ENCODE measurements at regions not wholly inside any gene's neighbourhood (a gene's known extent, or its start where the extent isn't known, plus 50 kb on each side); places are given as distances from the start of the nearest gene placed in this dataset.

DNA sequence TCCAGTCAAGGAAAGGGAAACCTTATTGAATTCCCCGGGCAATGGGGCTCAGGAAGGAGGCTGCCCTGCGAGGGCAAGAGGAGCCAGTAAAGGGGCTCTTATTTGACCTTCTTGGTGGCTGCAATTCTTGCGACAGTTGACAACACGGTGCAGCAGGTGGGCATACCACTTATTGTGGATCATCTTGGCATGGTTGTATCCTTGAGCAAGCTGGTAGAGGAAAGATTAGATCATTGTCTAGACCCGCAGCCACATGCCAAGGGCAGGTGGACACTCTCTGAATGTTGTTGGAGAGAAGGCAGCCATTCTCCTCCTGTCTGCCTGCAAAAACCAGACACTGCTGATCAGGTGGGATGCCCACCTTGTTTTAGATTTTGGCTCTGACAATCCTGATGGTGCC lies 170.2 kb upstream of the CHST9 start:
- Histone ChIP-seq H3K36me3 (replicated peaks in 1 of 2; ENCODE audit: control insufficient read depth in 1 of 2, insufficient read depth in 2 of 2, low read length in 2 of 2) (no peaks in the 10 kb centered on the region), H3K4me1 (ENCODE audit: control insufficient read depth in 1 of 2, insufficient read depth in 2 of 2, low read length in 2 of 2) (no peaks in the 10 kb centered on the region), H3K27me3 (ENCODE audit: control insufficient read depth in 2 of 2, insufficient read depth in 2 of 2, low read length in 2 of 2) (no peaks in the 10 kb centered on the region), H3K9ac (ENCODE audit: insufficient read depth, low read length, poor library complexity, severe bottlenecking) (no peak overlapping the region), H3K9me3 (replicated peaks in 1 of 2; ENCODE audit: control insufficient read depth in 1 of 2, insufficient read depth in 1 of 2, low read length in 2 of 2) (no peaks in the 10 kb centered on the region), H3K4me2 (replicated peaks; ENCODE audit: extremely low read depth, low read length, poor library complexity, severe bottlenecking) (no peak overlapping the region), H4K20me1 (ENCODE audit: insufficient read depth, low read length) (no peaks in the 10 kb centered on the region), H2AFZ (ENCODE audit: insufficient read depth, low read depth, low read length, poor library complexity, severe bottlenecking) (no peak overlapping the region), H3K27ac (ENCODE audit: low read depth in 1 of 2, low read length in 2 of 2) (no peak overlapping the region), H3K79me2 (ENCODE audit: insufficient read depth, low read length) (no peaks in the 10 kb centered on the region), H3K4me3 (replicated peaks in 1 of 3; ENCODE audit: low read depth in 2 of 3, low read length in 3 of 3) (no peak overlapping the region)
- Mint-ChIP-seq H3K36me3 (no peaks in the 10 kb centered on the region), H3K4me1 (no peaks in the 10 kb centered on the region), H3K27me3 (ENCODE audit: low read depth in 3 of 3) (peaks cover 0 to 2% (median 0%) of the 10 kb centered on the region in 3 donors), H3K4me3 (no peak overlapping the region), H3K9me3 (peaks cover 0 to 4% (median 1%) of the 10 kb centered on the region in 7 donors), H3K27ac (no peak overlapping the region)
- intact Hi-C loops (cut with micrococcal nuclease), result no loop called here
- TF ChIP-seq, protein P1, sequence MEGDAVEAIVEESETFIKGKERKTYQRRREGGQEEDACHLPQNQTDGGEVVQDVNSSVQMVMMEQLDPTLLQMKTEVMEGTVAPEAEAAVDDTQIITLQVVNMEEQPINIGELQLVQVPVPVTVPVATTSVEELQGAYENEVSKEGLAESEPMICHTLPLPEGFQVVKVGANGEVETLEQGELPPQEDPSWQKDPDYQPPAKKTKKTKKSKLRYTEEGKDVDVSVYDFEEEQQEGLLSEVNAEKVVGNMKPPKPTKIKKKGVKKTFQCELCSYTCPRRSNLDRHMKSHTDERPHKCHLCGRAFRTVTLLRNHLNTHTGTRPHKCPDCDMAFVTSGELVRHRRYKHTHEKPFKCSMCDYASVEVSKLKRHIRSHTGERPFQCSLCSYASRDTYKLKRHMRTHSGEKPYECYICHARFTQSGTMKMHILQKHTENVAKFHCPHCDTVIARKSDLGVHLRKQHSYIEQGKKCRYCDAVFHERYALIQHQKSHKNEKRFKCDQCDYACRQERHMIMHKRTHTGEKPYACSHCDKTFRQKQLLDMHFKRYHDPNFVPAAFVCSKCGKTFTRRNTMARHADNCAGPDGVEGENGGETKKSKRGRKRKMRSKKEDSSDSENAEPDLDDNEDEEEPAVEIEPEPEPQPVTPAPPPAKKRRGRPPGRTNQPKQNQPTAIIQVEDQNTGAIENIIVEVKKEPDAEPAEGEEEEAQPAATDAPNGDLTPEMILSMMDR (IDR thresholded peaks at IDR 0.05), result no peak
- DNase-seq, result no peak
- WGBS (ENCODE audit: insufficient coverage), result 77% methylated on average over 5 of the region's 5 CpGs

GRCh38 chr18:27353273-27353672 lies 168.2 kb upstream of the CHST9 start:
- 87% methylated on average over 2 of the region's 4 CpGs for WGBS (ENCODE audit: insufficient coverage)
- H3K79me2 ChIP-seq (ENCODE audit: insufficient read depth, low read length), result no peaks in the 10 kb centered on the region
- no peak for DNase-seq
- no peaks in the 10 kb centered on the region for H3K4me1 ChIP-seq (ENCODE audit: control insufficient read depth in 1 of 2, insufficient read depth in 2 of 2, low read length in 2 of 2)
- peaks cover 0 to 4% (median 1%) of the 10 kb centered on the region in 7 donors for H3K9me3 Mint-ChIP-seq
- no peaks in the 10 kb centered on the region for H3K4me1 Mint-ChIP-seq
- H3K4me3 Mint-ChIP-seq, result no peak overlapping the region
- intact Hi-C loops (cut with micrococcal nuclease), result no loop called here
- peaks cover 0 to 2% (median 0%) of the 10 kb centered on the region in 3 donors for H3K27me3 Mint-ChIP-seq (ENCODE audit: low read depth in 3 of 3)
- no peak overlapping the region for H3K27ac ChIP-seq (ENCODE audit: low read depth in 1 of 2, low read length in 2 of 2)
- H2AFZ ChIP-seq (ENCODE audit: insufficient read depth, low read depth, low read length, poor library complexity, severe bottlenecking), result no peak overlapping the region
- H3K9ac ChIP-seq (ENCODE audit: insufficient read depth, low read length, poor library complexity, severe bottlenecking), result no peak overlapping the region
- no peak overlapping the region for H3K4me2 ChIP-seq (replicated peaks; ENCODE audit: extremely low read depth, low read length, poor library complexity, severe bottlenecking)
- H3K27ac Mint-ChIP-seq, result no peak overlapping the region
- H3K27me3 ChIP-seq (ENCODE audit: control insufficient read depth in 2 of 2, insufficient read depth in 2 of 2, low read length in 2 of 2), result no peaks in the 10 kb centered on the region
- no peaks in the 10 kb centered on the region for H3K36me3 Mint-ChIP-seq
- no peaks in the 10 kb centered on the region for H4K20me1 ChIP-seq (ENCODE audit: insufficient read depth, low read length)
- TF ChIP-seq, protein P1 (IDR thresholded peaks at IDR 0.05), result no peak
- no peak overlapping the region for H3K4me3 ChIP-seq (replicated peaks in 1 of 3; ENCODE audit: low read depth in 2 of 3, low read length in 3 of 3)
- no peaks in the 10 kb centered on the region for H3K9me3 ChIP-seq (replicated peaks in 1 of 2; ENCODE audit: control insufficient read depth in 1 of 2, insufficient read depth in 1 of 2, low read length in 2 of 2)
- no peaks in the 10 kb centered on the region for H3K36me3 ChIP-seq (replicated peaks in 1 of 2; ENCODE audit: control insufficient read depth in 1 of 2, insufficient read depth in 2 of 2, low read length in 2 of 2)
